Liver (tissue), 8 donors: ENCODE measurements at regions not wholly inside any gene's neighbourhood (a gene's known extent, or its start where the extent isn't known, plus 50 kb on each side); places are given as distances from the start of the nearest gene placed in this dataset.

Experiments
- DNase-seq: peaks from one replicate; pipeline ENCODE4 v3.0.0-alpha.2; 2017; ENCODE audit warnings: low spot score
- H3K27ac ChIP-seq, 2 donors: one replicate each; pipeline ENCODE4 v1.7.0; 2013; ENCODE audit warnings: inconsistent platforms in 2 of 2, low read length in 2 of 2, control low read depth in 1 of 2, low read depth in 1 of 2, mild to moderate bottlenecking in 1 of 2
- H3K27me3 ChIP-seq, 4 donors: one replicate each; pipeline versions ENCODE4 v1.6.1 to v1.7.0; 2013; ENCODE audit warnings: low read length in 3 of 4, inconsistent platforms in 1 of 4, mild to moderate bottlenecking in 1 of 4, moderate library complexity in 1 of 4; ENCODE audit not compliant: control insufficient read depth in 4 of 4, insufficient read depth in 4 of 4
- H3K36me3 ChIP-seq, 4 donors: one replicate each; pipeline versions ENCODE4 v1.6.1 to v1.7.0; 2013; ENCODE audit warnings: low read length in 3 of 4, mild to moderate bottlenecking in 3 of 4, low read depth in 1 of 4, moderate library complexity in 1 of 4; ENCODE audit not compliant: control insufficient read depth in 4 of 4, insufficient read depth in 3 of 4
- H3K4me1 ChIP-seq, 4 donors: one replicate each; pipeline versions ENCODE4 v1.6.1 to v1.7.0; 2013; ENCODE audit warnings: low read length in 3 of 4, mild to moderate bottlenecking in 3 of 4, moderate library complexity in 1 of 4; ENCODE audit not compliant: control insufficient read depth in 4 of 4, insufficient read depth in 4 of 4
- H3K4me3 ChIP-seq, 3 donors: one replicate each; pipeline versions ENCODE4 v1.6.1 to v1.7.0; 2013; ENCODE audit warnings: low read length in 3 of 3, control low read depth in 1 of 3, low read depth in 1 of 3, mild to moderate bottlenecking in 1 of 3
- H3K9ac ChIP-seq, 2 donors: one replicate each; pipeline ENCODE4 v1.7.0; 2013; ENCODE audit warnings: low read length in 2 of 2, mild to moderate bottlenecking in 2 of 2, moderate library complexity in 2 of 2, control low read depth in 1 of 2, low read depth in 1 of 2
- H3K9me3 ChIP-seq, 4 donors: one replicate each; pipeline versions ENCODE4 v1.6.1 to v1.7.0; 2013; ENCODE audit warnings: low read length in 3 of 4; ENCODE audit not compliant: control insufficient read depth in 4 of 4
- ATF3 ChIP-seq: IDR thresholded peaks from 2 replicates; pipeline ENCODE4 v1.6.1; 2016; ENCODE audit warnings: antibody characterized with exemption
- CTCF ChIP-seq: fragments of 150-350 bp; IDR thresholded peaks from 2 replicates; pipeline ENCODE4 v1.5.1; 2017; ENCODE audit warnings: improper control_type of control experiment, low read depth, low read length; ENCODE audit not compliant: missing input control
- EGR1 ChIP-seq, 2 donors: IDR thresholded peaks; 2 replicates each; pipeline ENCODE4 v1.6.1; 2016 to 2018; ENCODE audit warnings: antibody characterized with exemption in 2 of 2, low read depth in 2 of 2
- FOXA1 ChIP-seq: IDR thresholded peaks from 2 replicates; pipeline ENCODE4 v1.6.1; 2016; ENCODE audit warnings: antibody characterized with exemption
- FOXA2 ChIP-seq: IDR thresholded peaks from 2 replicates; pipeline ENCODE4 v1.6.1; 2016; ENCODE audit warnings: antibody characterized with exemption
- GABPA ChIP-seq, 2 donors: IDR thresholded peaks in 1 of 2; conservative IDR thresholded peaks in 1 of 2; 2 replicates each; pipeline ENCODE4 v1.6.1; 2016; ENCODE audit warnings: antibody characterized with exemption in 2 of 2, mild to moderate bottlenecking in 1 of 2, moderate library complexity in 1 of 2
- HNF4A ChIP-seq, 2 donors: conservative IDR thresholded peaks; 2 replicates each; pipeline ENCODE4 v1.6.1; 2016; ENCODE audit warnings: antibody characterized with exemption in 2 of 2, mild to moderate bottlenecking in 2 of 2
- HNF4G ChIP-seq: IDR thresholded peaks from 2 replicates; pipeline ENCODE4 v1.6.1; 2016; ENCODE audit warnings: antibody characterized with exemption
- MAX ChIP-seq: IDR thresholded peaks from 2 replicates; pipeline ENCODE4 v1.6.1; 2016; ENCODE audit warnings: antibody characterized with exemption
- NR2F2 ChIP-seq: IDR thresholded peaks from 2 replicates; pipeline ENCODE4 v1.6.1; 2016; ENCODE audit warnings: antibody characterized with exemption
- RAD21 ChIP-seq, 2 donors: IDR thresholded peaks; 2 replicates each; pipeline ENCODE4 v1.6.1; 2016; ENCODE audit warnings: antibody characterized with exemption in 2 of 2, mild to moderate bottlenecking in 2 of 2
- REST ChIP-seq: IDR thresholded peaks from 2 replicates; pipeline ENCODE4 v1.6.1; 2016; ENCODE audit warnings: antibody characterized with exemption, mild to moderate bottlenecking
- RXRA ChIP-seq, 2 donors: IDR thresholded peaks; 2 replicates each; pipeline ENCODE4 v1.6.1; 2017 to 2018; ENCODE audit warnings: antibody characterized with exemption in 2 of 2, mild to moderate bottlenecking in 1 of 2
- SP1 ChIP-seq: IDR thresholded peaks from 2 replicates; pipeline ENCODE4 v1.6.1; 2018; ENCODE audit warnings: antibody characterized with exemption, mild to moderate bottlenecking
- TAF1 ChIP-seq: conservative IDR thresholded peaks from 2 replicates; pipeline ENCODE4 v1.6.1; 2016; ENCODE audit warnings: antibody characterized with exemption, mild to moderate bottlenecking
- YY1 ChIP-seq: IDR thresholded peaks from 2 replicates; pipeline ENCODE4 v1.6.1; 2016; ENCODE audit warnings: antibody characterized with exemption, mild to moderate bottlenecking
- ZBTB33 ChIP-seq: IDR thresholded peaks from 2 replicates; pipeline ENCODE4 v1.6.1; 2016; ENCODE audit warnings: antibody characterized with exemption
- WGBS: extraction: QIAGEN DNeasy Blood & Tissue Kit; methylation state at CpG from one replicate; pipeline ENCODE4 v1.1.7; 2013; 5-methylcytosine and 5-hydroxymethylcytosine counted together
- donor health status: healthy.
- donor health status: healthy.
- donor health status: healthy.
- donor health status: healthy.
- donor health status: healthy.

- TF ChIP-seq REST (no peak), HNF4G (no peak), NR2F2 (no peak), HNF4A (conservative IDR thresholded peaks at IDR 0.05) (no peak), YY1 (no peak), TAF1 (no peak), EGR1 (IDR thresholded peaks at IDR 0.05; ENCODE audit: low read depth in 2 of 2) (no peak), FOXA1 (no peak), ATF3 (no peak), RAD21 (IDR thresholded peaks at IDR 0.05) (no peak)
These were observed 66.1 kb upstream of the TYRP1 start (continued) for GRCh38 chr9:12627096-12627495.

- no peaks in the 10 kb centered on the region for H3K27me3 ChIP-seq
- H3K4me3 ChIP-seq: no peak overlapping the region
- H3K4me1 ChIP-seq: no peaks in the 10 kb centered on the region
- DNase-seq: no peak
- no peak for TF ChIP-seq RXRA (IDR thresholded peaks at IDR 0.05)
- TF ChIP-seq TAF1: no peak
- no peak for TF ChIP-seq RAD21 (IDR thresholded peaks at IDR 0.05)
- TF ChIP-seq GABPA (IDR thresholded peaks at IDR 0.05 in 1 of 2, conservative IDR thresholded peaks at IDR 0.05 in 1 of 2): no peak
- TF ChIP-seq FOXA2: no peak
- TF ChIP-seq YY1: no peak
- TF ChIP-seq NR2F2: no peak
- no peak for TF ChIP-seq HNF4A (conservative IDR thresholded peaks at IDR 0.05)
- TF ChIP-seq EGR1 (IDR thresholded peaks at IDR 0.05; ENCODE audit: low read depth in 2 of 2): no peak
- TF ChIP-seq MAX: no peak
- TF ChIP-seq SP1: no peak
- no peak for TF ChIP-seq CTCF
- no peak for TF ChIP-seq ZBTB33
- TF ChIP-seq REST: no peak
- TF ChIP-seq ATF3: no peak
- no peak for TF ChIP-seq FOXA1
- no peaks in the 10 kb centered on the region for H3K36me3 ChIP-seq
- no peak overlapping the region for H3K9ac ChIP-seq
- no peaks in the 10 kb centered on the region for H3K9me3 ChIP-seq
- no peak overlapping the region for H3K27ac ChIP-seq
- WGBS: 69% methylated on average over 1 of the region's 1 CpG
These were observed 64.6 kb upstream of the TYRP1 start for GRCh38 chr9:12628546-12628945.
